HL-60 (cell line): ENCODE measurements at regions not wholly inside any gene's neighbourhood (a gene's known extent, or its start where the extent isn't known, plus 50 kb on each side); places are given as distances from the start of the nearest gene placed in this dataset.

Experiments
- DNase-seq, 2 experiments: peaks; one replicate each; pipeline ENCODE4 v3.0.0-alpha.2; 2010 to 2020; ENCODE audit warnings: low read depth in 1 of 2, low spot score in 1 of 2
- H3K27ac ChIP-seq: fragments of 250-450 bp; sonication (Bioruptor Pico); replicated peaks from 2 replicates; pipeline ENCODE4 v1.5.1; 2020; ENCODE audit warnings: mild to moderate bottlenecking, moderate library complexity
- H3K27me3 ChIP-seq: fragments of 250-450 bp; sonication (Bioruptor Pico); 2 replicates; pipeline ENCODE4 v1.5.1; 2021; ENCODE audit warnings: mild to moderate bottlenecking, moderate library complexity; ENCODE audit not compliant: insufficient read depth, poor library complexity, severe bottlenecking
- H3K4me3 ChIP-seq: replicated peaks from 2 replicates; pipeline ENCODE4 v1.5.1; 2011; ENCODE audit warnings: mild to moderate bottlenecking, control low read depth, low read length; ENCODE audit not compliant: insufficient read depth
- CTCF ChIP-seq: IDR thresholded peaks from one replicate; pipeline ENCODE4 v1.5.1; 2011; ENCODE audit warnings: low read length, control low read depth, inconsistent platforms; ENCODE audit not compliant: insufficient read depth
- GABPA ChIP-seq: IDR thresholded peaks from 2 replicates; pipeline ENCODE4 v1.6.1; 2012; ENCODE audit warnings: low read depth
- POLR2AphosphoS5 ChIP-seq: IDR thresholded peaks from 2 replicates; pipeline ENCODE4 v1.6.1; 2012; ENCODE audit warnings: low read depth
- REST ChIP-seq: IDR thresholded peaks from 2 replicates; pipeline ENCODE4 v1.6.1; 2012; ENCODE audit warnings: low read depth; ENCODE audit not compliant: insufficient replicate concordance
- SPI1 ChIP-seq: IDR thresholded peaks from 2 replicates; pipeline ENCODE4 v1.6.1; 2012; ENCODE audit warnings: low read depth, mild to moderate bottlenecking, borderline replicate concordance

DNA sequence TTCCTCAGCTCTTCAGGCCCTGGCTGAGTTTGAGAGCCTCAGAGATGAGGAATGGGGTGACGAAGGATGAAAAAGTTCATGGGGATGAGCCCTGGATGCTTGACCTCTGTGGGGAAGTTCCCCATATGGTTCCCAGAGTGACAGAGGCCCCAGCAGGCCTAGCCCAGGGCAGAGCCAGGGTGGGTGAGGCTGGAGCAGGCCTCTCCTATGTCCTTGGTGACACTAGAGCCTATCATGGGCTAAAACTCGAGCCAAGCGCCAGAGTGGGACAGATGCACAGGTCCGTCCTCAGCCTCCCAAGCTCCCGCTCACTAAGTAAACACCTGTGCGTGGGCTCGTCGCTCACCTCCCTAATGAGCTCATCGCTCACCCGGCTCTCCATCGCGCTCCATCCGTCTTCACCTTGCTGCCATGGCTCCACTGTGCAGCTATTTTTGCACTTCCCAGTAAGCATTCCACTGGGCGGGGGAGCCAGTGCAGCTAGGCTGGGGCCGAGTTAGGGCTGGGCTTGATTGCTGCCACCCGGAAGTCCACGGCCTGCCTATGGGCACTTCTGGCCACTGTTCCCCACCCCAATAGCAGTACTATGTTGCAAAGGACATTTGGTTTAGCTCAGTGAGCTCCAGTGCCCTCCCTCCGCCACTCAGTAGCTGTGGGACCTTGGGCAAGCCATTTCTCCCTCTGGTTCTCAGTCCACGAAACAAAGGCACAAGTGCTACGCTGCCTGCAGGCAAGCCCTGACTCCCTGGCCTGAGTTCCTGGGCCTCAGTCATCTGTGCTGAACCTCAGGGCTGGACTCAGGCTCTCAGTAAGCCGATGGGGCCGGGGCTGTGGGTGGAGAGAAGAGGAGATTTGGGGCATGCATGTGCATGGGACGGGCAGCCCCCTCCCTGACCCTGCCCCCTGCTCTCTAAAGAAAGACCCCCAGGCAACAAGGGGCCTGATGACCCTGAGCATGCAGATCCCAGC is 117.3 kb upstream of the PCBD1 start:
- no peak for DNase-seq
- Histone ChIP-seq H3K27me3 (no peaks in the 10 kb centered on the region), H3K27ac (no peak overlapping the region)

GRCh38 chr10:71006506-71006905 is 118.1 kb upstream of the PCBD1 start:
- Histone ChIP-seq H3K27ac (no peak overlapping the region), H3K4me3 (no peak overlapping the region), H3K27me3 (no peaks in the 10 kb centered on the region)
- no peak for TF ChIP-seq CTCF
- no peak for TF ChIP-seq SPI1
- no peak for TF ChIP-seq REST
- no peak for TF ChIP-seq POLR2AphosphoS5
- TF ChIP-seq GABPA: no peak
- no peak for DNase-seq

More for the DNA sequence above, 117.3 kb upstream of the PCBD1 start:
- no peak overlapping the region for H3K4me3 ChIP-seq
- TF ChIP-seq REST (no peak), GABPA (no peak), CTCF (no peak), POLR2AphosphoS5 (no peak), SPI1 (no peak)

- H3K27me3 ChIP-seq: no peaks in the 10 kb centered on the region
- TF ChIP-seq CTCF: no peak
- TF ChIP-seq REST: no peak
- no peak for TF ChIP-seq SPI1
- TF ChIP-seq POLR2AphosphoS5: no peak
- no peak for TF ChIP-seq GABPA
Measured at GRCh38 chr10:71007516-71007915, 119.2 kb upstream of the PCBD1 start.

More at GRCh38 chr10:71007516-71007915, 119.2 kb upstream of the PCBD1 start:
- no peak overlapping the region for H3K27ac ChIP-seq
- DNase-seq: no peak
- no peak overlapping the region for H3K4me3 ChIP-seq
